Prostate gland (tissue), 2 donors: ENCODE measurements at regions not wholly inside any gene's neighbourhood (a gene's known extent, or its start where the extent isn't known, plus 50 kb on each side); places are given as distances from the start of the nearest gene placed in this dataset.

Experiments used
- DNase-seq: peaks from one replicate; pipeline ENCODE4 v3.0.0-alpha.2; 2019; ENCODE audit warnings: low spot score
- H3K27ac ChIP-seq, 2 donors: fragments of 200-600 bp; sonication (generic); 2 replicates each; pipeline ENCODE4 v1.5.1; 2017 to 2019
- H3K27me3 ChIP-seq: fragments of 200-600 bp; sonication (generic); replicated peaks from 2 replicates; pipeline ENCODE4 v1.5.1; 2019; ENCODE audit not compliant: insufficient read depth
- H3K36me3 ChIP-seq, 2 donors: fragments of 200-600 bp; sonication (generic); 1 replicate in 1 of 2; 2 replicates in 1 of 2; pipeline versions ENCODE4 v1.5.1 to v1.8.1; 2017 to 2019
- H3K4me1 ChIP-seq: fragments of 200-600 bp; sonication (generic); replicated peaks from 2 replicates; pipeline ENCODE4 v1.5.1; 2019
- H3K4me3 ChIP-seq, 2 donors: fragments of 200-600 bp; sonication (generic); 2 replicates each; pipeline ENCODE4 v1.5.1; 2017 to 2019
- H3K9me3 ChIP-seq: fragments of 200-600 bp; sonication (generic); 2 replicates; pipeline ENCODE4 v1.5.1; 2017
- POLR2A ChIP-seq: fragments of 450-650 bp; IDR thresholded peaks from one replicate; pipeline ENCODE4 v1.6.1; 2016; ENCODE audit warnings: antibody characterized with exemption, mild to moderate bottlenecking
- POLR2AphosphoS5 ChIP-seq: sonication (generic); formaldehyde crosslinking; IDR thresholded peaks from one replicate; pipeline ENCODE4 v1.6.1; 2017; ENCODE audit warnings: antibody characterized with exemption
- WGBS: methylation state at CpG from one replicate; pipeline ENCODE4 v1.1.5; 2018; 5-methylcytosine and 5-hydroxymethylcytosine counted together
- intact Hi-C: fragments of 100-400 bp; cut with DNase I; formaldehyde crosslinking; loops from one replicate; pipeline ENCODE4 v1.14.2; 2022
- TF ChIP-seq, protein P1 (sequence below), 4 experiments: fragments of 200-600 bp in 2 of 4; fragments of 450-650 bp in 2 of 4; sonication (generic) in 2 of 4; IDR thresholded peaks; 1 replicate in 3 of 4; 2 replicates in 1 of 4; pipeline ENCODE4 v1.5.1; 2016 to 2019; ENCODE audit warnings: antibody characterized with exemption in 4 of 4, mild to moderate bottlenecking in 2 of 4, moderate library complexity in 2 of 4

DNA sequence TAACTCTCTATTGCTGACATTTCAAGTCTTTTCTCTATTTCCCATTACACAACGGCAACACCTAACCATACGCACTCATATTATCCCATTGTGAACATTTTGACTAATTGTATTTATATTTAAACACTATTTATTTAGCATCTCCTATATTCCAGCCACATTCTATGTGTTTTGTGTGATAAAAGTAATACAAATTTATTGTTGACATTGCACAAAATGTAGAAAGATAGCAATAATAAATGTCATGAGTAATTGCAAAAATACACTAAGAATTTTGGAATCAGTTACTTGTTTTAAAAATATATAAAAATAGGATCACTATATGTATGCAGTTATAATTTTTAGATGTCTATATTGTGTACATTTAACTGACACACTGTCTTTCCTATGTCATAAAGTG, 413.0 kb upstream of the PTPRD start:
- Histone ChIP-seq H3K9me3 (no peaks in the 10 kb centered on the region), H3K4me3 (no peak overlapping the region), H3K36me3 (no peaks in the 10 kb centered on the region), H3K27ac (no peak overlapping the region), H3K27me3 (no peaks in the 10 kb centered on the region), H3K4me1 (no peaks in the 10 kb centered on the region)
- TF ChIP-seq POLR2AphosphoS5 (no peak), POLR2A (no peak)
- TF ChIP-seq, protein P1, sequence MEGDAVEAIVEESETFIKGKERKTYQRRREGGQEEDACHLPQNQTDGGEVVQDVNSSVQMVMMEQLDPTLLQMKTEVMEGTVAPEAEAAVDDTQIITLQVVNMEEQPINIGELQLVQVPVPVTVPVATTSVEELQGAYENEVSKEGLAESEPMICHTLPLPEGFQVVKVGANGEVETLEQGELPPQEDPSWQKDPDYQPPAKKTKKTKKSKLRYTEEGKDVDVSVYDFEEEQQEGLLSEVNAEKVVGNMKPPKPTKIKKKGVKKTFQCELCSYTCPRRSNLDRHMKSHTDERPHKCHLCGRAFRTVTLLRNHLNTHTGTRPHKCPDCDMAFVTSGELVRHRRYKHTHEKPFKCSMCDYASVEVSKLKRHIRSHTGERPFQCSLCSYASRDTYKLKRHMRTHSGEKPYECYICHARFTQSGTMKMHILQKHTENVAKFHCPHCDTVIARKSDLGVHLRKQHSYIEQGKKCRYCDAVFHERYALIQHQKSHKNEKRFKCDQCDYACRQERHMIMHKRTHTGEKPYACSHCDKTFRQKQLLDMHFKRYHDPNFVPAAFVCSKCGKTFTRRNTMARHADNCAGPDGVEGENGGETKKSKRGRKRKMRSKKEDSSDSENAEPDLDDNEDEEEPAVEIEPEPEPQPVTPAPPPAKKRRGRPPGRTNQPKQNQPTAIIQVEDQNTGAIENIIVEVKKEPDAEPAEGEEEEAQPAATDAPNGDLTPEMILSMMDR (IDR thresholded peaks at IDR 0.05), result no peak
- WGBS, result 85% methylated on average over 2 of the region's 2 CpGs
- DNase-seq, result no peak
- intact Hi-C loops, result no loop called here

DNA sequence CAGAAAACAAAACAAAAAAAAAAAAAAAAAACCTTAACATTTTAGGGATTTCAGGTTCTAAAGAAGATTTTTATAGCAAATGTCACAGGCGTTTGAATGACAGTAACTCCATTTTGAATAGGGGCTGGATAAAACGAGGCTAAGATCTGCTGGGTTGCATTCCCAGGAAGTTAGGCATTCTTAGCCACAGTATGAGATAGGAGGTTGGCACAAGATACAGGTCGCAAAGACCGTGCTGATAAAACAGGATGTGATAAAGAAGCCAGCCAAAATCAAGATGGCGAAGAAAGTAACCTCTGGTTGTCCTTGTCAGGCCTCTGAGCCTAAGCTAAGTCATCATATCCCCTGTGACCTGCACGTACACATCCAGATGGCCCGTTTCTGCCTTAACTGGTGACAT, 425.6 kb upstream of the PTPRD start:
- DNase-seq, result no peak
- intact Hi-C loops, result no loop called here
- H3K27me3 ChIP-seq, result no peaks in the 10 kb centered on the region
- no peak overlapping the region for H3K4me3 ChIP-seq
- no peaks in the 10 kb centered on the region for H3K36me3 ChIP-seq
- H3K4me1 ChIP-seq, result no peaks in the 10 kb centered on the region
- H3K9me3 ChIP-seq, result no peaks in the 10 kb centered on the region
- no peak overlapping the region for H3K27ac ChIP-seq
- TF ChIP-seq POLR2AphosphoS5 (no peak), POLR2A (no peak)
- TF ChIP-seq, protein P1 (IDR thresholded peaks at IDR 0.05), result no peak
- 63% methylated on average over 7 of the region's 7 CpGs for WGBS

DNA sequence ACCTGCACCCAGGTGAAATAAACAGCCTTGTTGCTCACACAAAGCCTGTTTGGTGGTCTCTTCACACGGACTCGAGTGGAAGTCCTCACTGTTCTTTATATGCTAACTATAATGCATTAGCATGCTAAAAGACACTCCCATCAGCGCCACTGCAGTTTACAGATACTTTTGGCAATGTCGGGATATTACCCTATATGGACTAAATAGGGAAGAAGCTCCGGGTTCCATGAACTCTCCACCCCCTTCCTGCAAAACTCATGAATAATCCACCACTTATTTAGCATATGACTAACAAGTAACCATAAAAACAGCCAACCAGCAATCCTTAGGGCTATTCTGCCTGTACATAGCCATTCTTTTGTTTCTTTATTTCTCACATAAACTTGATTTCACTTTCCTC, 426.2 kb upstream of the PTPRD start:
- Histone ChIP-seq H3K27me3 (no peaks in the 10 kb centered on the region), H3K4me1 (no peaks in the 10 kb centered on the region), H3K27ac (no peak overlapping the region), H3K4me3 (no peak overlapping the region), H3K9me3 (no peaks in the 10 kb centered on the region), H3K36me3 (no peaks in the 10 kb centered on the region)
- intact Hi-C loops, result no loop called here
- WGBS, result 87% methylated on average over 5 of the region's 5 CpGs
- no peak for TF ChIP-seq POLR2AphosphoS5
- TF ChIP-seq, protein P1 (IDR thresholded peaks at IDR 0.05), result no peak
- TF ChIP-seq POLR2A, result no peak
- no peak for DNase-seq

DNA sequence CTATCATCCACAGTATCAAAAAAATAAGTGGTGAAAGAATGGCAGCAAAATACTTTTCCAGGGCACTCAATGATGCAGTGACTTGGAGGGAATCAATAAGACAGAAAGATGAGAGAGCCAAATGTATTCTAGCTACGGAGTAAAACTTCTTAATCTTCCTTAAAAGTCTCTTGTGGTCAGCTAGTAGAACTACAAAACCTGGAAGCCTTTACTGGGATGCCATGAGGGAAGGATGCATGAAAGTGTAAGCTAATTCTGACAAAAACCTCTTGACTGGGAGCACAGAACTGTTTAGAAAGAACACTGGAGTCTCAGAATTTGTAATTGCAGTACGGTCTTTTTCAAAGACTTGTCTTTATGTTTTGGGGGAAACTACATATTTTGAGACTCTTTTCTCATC, 432.8 kb upstream of the PTPRD start:
- Histone ChIP-seq H3K4me3 (no peak overlapping the region), H3K36me3 (no peaks in the 10 kb centered on the region), H3K4me1 (no peaks in the 10 kb centered on the region), H3K9me3 (no peaks in the 10 kb centered on the region), H3K27me3 (no peaks in the 10 kb centered on the region), H3K27ac (no peak overlapping the region)
- TF ChIP-seq POLR2A (no peak), POLR2AphosphoS5 (no peak)
- TF ChIP-seq, protein P1 (IDR thresholded peaks at IDR 0.05), result no peak
- DNase-seq, result no peak
- 70% methylated on average over 2 of the region's 2 CpGs for WGBS
- intact Hi-C loops, result no loop called here

DNA sequence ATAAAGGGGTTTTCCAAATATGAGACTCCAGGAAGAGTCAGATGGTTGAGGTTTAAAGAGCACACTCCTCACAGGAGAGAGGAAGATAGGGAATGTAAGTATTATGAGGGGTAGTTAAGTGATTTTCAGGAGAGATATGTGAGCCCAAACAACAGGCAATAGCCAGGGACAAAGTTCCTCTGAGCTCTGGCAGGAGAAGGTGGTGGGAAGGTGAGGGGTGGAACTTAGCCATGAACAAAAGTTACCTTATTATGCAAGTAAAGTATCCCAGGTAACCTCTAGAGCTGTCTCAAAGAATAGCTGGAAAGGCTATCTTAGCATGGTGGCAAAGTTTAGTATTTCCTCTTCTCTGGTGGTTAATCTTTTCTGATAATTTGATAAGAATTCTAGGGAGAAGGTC, 450.5 kb upstream of the PTPRD start:
- no peak overlapping the region for H3K27ac ChIP-seq
- DNase-seq, result no peak
- TF ChIP-seq POLR2A (no peak), POLR2AphosphoS5 (no peak)
- TF ChIP-seq, protein P1 (IDR thresholded peaks at IDR 0.05), result no peak
- H3K27me3 ChIP-seq, result no peaks in the 10 kb centered on the region
- no peaks in the 10 kb centered on the region for H3K36me3 ChIP-seq
- H3K4me1 ChIP-seq, result no peaks in the 10 kb centered on the region
- H3K9me3 ChIP-seq, result no peaks in the 10 kb centered on the region
- intact Hi-C loops, result no loop called here
- no peak overlapping the region for H3K4me3 ChIP-seq
